MG63 (cell line): ENCODE measurements at regions not wholly inside any gene's neighbourhood (a gene's known extent, or its start where the extent isn't known, plus 50 kb on each side); places are given as distances from the start of the nearest gene placed in this dataset.

Experiments
- DNase-seq: peaks from one replicate; pipeline ENCODE4 v3.0.0-alpha.2; 2020
- H3K27me3 ChIP-seq: fragments of 250-450 bp; sonication (Bioruptor Pico); 2 replicates; pipeline ENCODE4 v1.5.1; 2020; ENCODE audit warnings: mild to moderate bottlenecking, moderate library complexity
- H3K36me3 ChIP-seq: fragments of 250-450 bp; sonication (Bioruptor Pico); 2 replicates; pipeline ENCODE4 v1.5.1; 2020; ENCODE audit warnings: mild to moderate bottlenecking, moderate library complexity
- H3K4me3 ChIP-seq: fragments of 250-450 bp; sonication (Bioruptor Pico); 2 replicates; pipeline ENCODE4 v1.5.1; 2020; ENCODE audit warnings: mild to moderate bottlenecking, moderate library complexity
- H3K9me3 ChIP-seq: fragments of 250-450 bp; sonication (Bioruptor Pico); 2 replicates; pipeline ENCODE4 v1.5.1; 2020; ENCODE audit warnings: mild to moderate bottlenecking, moderate library complexity

DNA sequence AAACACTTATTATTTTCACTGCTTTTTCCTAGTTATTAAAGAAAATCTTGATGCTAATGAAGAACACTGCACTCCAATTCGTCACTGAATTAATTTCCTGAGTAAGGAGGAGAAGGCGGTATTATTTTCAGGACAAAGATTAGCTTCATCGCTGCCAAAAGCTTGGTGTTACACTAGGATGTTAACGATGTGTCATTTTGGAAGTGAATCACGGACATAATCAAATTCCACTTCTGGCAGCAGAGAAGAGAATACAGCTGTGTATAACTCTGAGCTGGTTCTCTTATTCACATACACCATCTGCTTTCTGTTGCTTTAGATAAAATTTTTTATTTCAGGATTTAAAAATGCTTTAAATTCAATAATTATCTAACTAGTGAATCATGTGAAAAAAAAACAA is 74.1 kb downstream of the SCG2 start:
- no peaks in the 10 kb centered on the region for H3K36me3 ChIP-seq
- no peaks in the 10 kb centered on the region for H3K27me3 ChIP-seq
- no peaks in the 10 kb centered on the region for H3K9me3 ChIP-seq
- peak; percentile 26 for DNase-seq
- H3K4me3 ChIP-seq = no peak overlapping the region

DNA sequence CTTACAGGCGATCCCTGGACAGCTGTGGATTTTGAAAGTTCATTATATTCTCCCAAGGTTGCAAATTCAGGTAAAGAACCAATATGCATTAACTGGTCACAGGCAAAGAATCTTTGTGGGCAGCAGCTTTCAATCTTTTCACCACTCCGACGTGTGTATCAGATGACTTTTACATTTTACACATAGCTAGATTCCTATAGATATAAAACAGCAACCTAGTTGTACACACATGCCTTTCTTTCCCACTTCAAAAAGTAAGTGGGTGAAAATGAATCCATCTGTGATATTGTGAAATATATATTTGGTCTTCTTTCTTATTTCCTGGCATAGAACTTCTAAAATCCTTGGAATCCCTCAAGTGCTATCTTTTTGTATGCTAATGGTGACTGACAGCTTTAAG is 72.5 kb downstream of the SCG2 start:
- Histone ChIP-seq H3K9me3 (no peaks in the 10 kb centered on the region), H3K36me3 (no peaks in the 10 kb centered on the region), H3K27me3 (no peaks in the 10 kb centered on the region), H3K4me3 (no peak overlapping the region)
- DNase-seq = no peak

DNA sequence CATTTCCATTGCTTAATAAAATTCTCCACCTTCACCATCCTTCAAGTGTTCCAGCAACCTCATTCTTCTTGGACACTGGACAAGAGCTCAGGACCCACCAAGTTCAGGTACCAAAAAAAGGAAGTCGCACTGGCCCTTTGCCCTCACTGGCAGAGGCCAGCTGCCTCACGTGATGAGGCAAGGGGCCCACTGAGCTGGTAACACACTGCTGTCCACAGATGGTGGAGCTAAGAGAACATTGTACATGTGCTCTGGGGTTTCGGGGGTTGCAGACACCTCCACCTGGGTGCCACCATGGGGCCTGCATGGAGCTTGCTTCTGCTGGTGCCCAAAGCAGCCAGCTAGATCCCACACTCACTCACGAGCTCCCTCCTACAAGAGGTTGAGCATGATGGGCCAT is 71.3 kb downstream of the SCG2 start:
- no peak for DNase-seq
- Histone ChIP-seq H3K36me3 (no peaks in the 10 kb centered on the region), H3K9me3 (no peaks in the 10 kb centered on the region), H3K4me3 (no peak overlapping the region), H3K27me3 (no peaks in the 10 kb centered on the region)

DNA sequence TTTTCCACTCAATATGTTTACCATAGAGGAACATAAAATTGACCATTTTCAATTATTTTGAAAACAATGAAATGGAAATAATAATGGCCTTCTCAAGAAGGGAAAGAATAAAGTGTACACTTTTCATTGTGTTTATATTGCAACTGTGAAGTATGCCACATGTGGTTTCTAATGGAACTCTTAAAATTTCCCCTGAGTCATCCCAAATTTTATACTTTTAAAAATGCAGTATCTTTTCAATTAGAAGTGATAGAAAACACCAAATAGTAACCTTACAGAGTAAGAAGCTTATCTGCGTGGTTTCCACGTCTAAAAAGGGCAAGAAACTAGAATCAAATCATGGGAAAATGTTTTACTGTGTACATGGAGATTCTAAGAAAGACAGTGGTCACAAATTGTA is 70.0 kb downstream of the SCG2 start:
- H3K27me3 ChIP-seq = no peaks in the 10 kb centered on the region
- H3K4me3 ChIP-seq = no peak overlapping the region
- DNase-seq = no peak
- H3K36me3 ChIP-seq = no peaks in the 10 kb centered on the region
- no peaks in the 10 kb centered on the region for H3K9me3 ChIP-seq

DNA sequence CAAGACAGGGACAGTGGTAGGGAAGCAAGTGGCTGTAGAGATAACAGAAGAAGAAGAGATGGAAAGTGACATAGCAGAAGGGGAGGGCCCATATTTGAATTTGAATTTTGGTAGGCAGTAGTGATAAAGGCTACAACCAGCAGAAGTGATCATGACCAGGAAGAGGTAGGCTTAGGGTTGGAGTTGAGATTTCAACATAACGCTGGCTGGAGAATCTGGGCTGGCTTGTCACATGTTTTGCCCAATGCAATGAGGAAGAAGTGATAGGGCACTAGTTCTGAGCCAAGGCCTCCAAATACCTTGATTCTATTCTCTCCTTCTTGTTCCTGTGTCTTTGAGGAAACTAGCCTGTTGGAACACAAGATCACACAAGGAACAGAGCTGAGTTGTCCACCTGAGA is 69.4 kb downstream of the SCG2 start:
- no peak for DNase-seq
- Histone ChIP-seq H3K36me3 (no peaks in the 10 kb centered on the region), H3K27me3 (no peaks in the 10 kb centered on the region), H3K4me3 (no peak overlapping the region), H3K9me3 (no peaks in the 10 kb centered on the region)

DNA sequence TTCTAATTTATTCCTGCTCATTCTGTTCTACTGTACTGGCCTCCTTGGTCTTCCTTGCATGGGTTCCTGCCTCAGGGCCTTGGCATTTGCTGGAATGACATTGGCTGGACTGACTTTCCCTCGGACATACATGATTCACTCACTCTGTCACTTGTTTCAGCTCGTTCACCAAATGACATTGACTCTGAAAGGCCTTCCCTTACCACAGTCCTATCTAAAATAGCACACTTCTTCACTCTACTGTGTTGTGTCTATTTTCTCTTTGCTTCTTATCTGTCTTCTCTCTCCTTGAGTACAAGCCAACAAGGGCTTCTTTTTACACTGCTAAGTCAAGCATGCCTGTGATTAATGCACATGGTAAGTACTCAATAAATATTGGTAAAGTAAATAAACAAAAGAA is 65.6 kb downstream of the SCG2 start:
- no peaks in the 10 kb centered on the region for H3K36me3 ChIP-seq
- H3K4me3 ChIP-seq = no peak overlapping the region
- H3K27me3 ChIP-seq = no peaks in the 10 kb centered on the region
- no peak for DNase-seq
- no peaks in the 10 kb centered on the region for H3K9me3 ChIP-seq

DNA sequence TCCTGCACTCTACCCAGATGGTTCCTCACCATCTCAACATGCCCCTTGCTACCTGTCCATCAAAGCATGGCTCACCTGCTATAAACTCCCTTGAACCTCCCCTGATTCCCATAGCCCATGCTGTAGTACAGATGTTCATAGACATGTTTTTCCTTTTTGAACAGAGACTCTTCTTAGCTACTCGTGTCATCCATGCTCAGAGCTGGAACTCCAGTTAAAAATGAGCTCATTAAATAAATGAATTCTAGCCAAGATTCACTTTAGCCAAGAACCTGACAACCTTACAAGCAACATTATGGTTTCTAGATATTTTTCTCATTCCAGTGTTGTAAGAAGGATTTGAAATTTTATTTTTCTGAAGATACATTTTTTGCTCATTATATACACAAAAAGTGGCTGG is 65.0 kb downstream of the SCG2 start:
- Histone ChIP-seq H3K9me3 (no peaks in the 10 kb centered on the region), H3K27me3 (no peaks in the 10 kb centered on the region), H3K36me3 (no peaks in the 10 kb centered on the region), H3K4me3 (no peak overlapping the region)
- no peak for DNase-seq

DNA sequence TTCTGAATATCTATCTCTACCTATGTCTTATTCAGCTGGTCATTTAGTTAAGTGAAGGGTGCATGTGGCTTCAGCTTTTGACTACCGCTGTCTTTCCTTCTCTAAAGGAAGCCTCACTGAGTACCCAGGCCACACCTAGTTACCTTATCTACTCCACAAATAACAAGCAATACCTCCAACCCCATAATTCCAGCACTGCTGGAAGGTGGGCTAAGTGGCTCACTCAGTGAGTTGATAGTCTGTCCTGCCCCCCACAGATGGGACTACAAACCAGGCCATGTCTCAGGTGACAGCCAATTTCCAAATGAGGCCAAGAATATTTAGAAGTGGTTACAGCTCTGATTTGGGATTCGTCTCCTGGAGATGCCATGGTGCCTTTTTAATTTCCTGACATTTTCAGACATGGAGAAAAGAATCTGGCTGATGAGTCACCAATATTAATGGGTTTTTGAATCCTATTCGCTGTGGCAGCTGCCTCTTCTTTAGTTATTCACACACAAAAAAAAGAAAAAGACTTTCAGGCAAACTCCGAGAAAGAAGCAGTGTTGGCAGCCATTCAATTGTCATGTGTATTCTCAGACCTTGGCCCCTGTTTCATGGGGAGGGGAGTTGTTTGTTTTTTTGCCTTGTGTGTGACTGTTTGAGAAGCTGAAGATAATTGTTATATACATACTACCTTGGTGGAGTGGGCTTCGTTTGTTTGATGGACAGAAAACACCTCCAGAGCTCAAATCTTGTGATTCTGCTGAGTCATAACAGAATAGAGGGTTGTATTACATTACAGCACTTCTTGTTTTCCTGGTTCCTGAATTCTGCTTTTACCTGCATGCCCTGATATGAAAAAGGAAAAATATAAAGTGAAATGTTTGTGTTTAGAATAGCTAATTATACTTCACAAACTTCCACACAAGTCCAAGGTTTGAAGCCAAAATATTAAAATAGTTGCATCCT is 64.2 kb downstream of the SCG2 start:
- no peak overlapping the region for H3K4me3 ChIP-seq
- no peak for DNase-seq
- H3K9me3 ChIP-seq = no peaks in the 10 kb centered on the region
- H3K27me3 ChIP-seq = no peaks in the 10 kb centered on the region
- H3K36me3 ChIP-seq = no peaks in the 10 kb centered on the region

DNA sequence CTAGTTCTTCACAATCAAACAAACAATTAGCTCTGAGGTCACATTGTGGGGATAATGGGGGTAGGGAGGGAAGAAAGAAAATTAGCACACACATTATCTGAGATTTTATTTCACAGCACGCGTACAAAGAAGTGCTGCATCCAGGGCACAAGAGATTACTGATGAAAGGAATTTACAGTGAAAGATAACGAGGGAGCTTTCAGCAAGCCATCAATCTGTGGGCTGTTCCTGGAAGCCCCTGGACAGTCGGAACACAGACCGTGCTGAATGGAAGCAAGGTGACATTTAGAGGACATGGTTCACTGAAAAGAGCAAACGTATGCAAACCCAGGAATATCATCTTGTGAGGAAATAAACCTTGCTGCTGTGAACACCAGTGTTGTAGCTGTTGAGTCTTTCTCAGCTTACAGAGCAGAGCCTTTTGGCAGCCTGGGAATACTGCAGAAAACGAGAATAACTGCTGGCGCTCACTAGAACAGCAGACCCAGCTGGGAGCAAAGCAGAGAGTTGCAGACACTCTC is 63.2 kb downstream of the SCG2 start:
- no peak overlapping the region for H3K4me3 ChIP-seq
- H3K27me3 ChIP-seq = no peaks in the 10 kb centered on the region
- H3K9me3 ChIP-seq = no peaks in the 10 kb centered on the region
- H3K36me3 ChIP-seq = no peaks in the 10 kb centered on the region
- DNase-seq = no peak

DNA sequence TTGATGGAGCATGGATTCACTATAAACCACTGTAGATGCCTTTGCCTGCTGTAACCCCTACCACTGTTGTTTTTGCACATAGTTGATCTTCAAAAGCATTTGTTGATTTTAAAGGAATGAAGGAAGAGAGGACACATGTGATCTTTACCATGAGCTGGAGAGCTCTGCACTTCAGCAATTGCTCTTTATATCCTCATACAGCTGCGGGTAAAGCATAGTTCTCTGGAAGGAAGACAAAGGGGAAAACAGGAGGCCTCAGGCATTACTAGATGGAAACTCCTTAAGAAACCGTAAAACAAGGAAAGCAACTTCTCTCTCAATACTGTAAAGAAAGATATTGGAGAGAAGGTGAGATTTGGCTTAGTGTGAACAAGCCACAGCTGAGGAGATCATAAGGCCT is 60.6 kb downstream of the SCG2 start:
- no peaks in the 10 kb centered on the region for H3K9me3 ChIP-seq
- DNase-seq = no peak
- H3K36me3 ChIP-seq = no peaks in the 10 kb centered on the region
- no peak overlapping the region for H3K4me3 ChIP-seq
- H3K27me3 ChIP-seq = no peaks in the 10 kb centered on the region

DNA sequence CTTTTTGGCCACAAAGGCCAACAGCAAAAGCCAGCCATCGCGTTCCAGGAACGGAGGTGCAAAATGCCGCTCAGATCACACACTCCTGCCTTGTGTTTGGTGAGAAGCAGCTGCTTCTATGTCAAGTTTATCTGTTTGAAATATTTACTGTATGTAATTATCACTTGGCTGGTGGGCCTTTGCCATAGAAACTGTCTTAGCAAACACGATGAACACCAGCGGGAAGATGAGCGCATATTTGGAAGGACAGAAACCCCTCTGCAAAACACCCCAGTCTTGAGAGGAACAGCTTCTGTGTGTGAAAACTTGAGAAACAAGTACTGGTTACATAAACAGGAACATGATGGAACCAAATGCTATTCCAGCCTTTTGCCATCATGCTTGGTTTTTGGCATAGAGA is 59.7 kb downstream of the SCG2 start:
- H3K36me3 ChIP-seq = no peaks in the 10 kb centered on the region
- DNase-seq = no peak
- no peaks in the 10 kb centered on the region for H3K9me3 ChIP-seq
- no peak overlapping the region for H3K4me3 ChIP-seq
- no peaks in the 10 kb centered on the region for H3K27me3 ChIP-seq

DNA sequence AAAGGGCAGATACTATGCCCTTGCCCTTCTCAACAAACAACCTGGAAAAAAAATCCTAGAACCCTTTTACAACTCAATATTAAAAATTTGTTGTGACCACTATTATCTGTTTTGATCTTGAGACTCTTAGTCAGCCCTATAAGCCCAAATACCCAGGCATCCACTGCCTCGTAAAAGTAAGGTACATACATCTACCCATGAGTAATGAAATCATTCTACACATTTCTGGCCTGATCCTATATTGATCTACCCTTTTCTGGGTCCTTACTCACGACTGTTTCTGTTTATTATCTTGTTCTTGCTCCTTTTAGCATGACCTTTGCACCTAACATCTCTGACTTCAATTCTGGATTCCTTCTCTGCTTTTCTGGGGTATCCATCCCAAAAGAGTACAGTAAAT is 56.8 kb downstream of the SCG2 start:
- no peaks in the 10 kb centered on the region for H3K27me3 ChIP-seq
- no peak for DNase-seq
- no peaks in the 10 kb centered on the region for H3K9me3 ChIP-seq
- H3K4me3 ChIP-seq = no peak overlapping the region
- H3K36me3 ChIP-seq = no peaks in the 10 kb centered on the region

DNA sequence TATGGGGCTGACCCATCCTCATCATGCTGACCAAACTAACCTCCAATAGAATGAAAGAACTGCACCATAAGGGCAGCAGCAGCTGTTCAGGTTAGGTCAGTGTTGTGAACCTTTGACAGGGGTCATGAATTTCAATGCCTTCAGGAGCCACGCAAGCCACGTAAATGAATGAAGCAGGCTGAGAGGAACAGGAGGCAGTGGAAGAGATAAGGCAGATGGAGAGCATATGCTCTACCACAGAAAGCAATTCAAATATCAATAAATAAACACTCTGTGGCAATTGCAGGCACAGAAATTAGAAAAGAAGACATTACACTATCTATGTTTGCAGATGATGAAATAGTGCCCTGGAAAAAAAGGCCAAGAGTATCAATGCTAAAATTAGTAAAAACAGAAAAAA is 56.3 kb downstream of the SCG2 start:
- H3K9me3 ChIP-seq = no peaks in the 10 kb centered on the region
- H3K36me3 ChIP-seq = no peaks in the 10 kb centered on the region
- no peak overlapping the region for H3K4me3 ChIP-seq
- DNase-seq = no peak
- H3K27me3 ChIP-seq = no peaks in the 10 kb centered on the region
